RWPE1 (cell line): ENCODE measurements at regions not wholly inside any gene's neighbourhood (a gene's known extent, or its start where the extent isn't known, plus 50 kb on each side); places are given as distances from the start of the nearest gene placed in this dataset.

ENCODE experiments used
- CTCF ChIA-PET: fragments of 350-600 bp; sonication (Branson Sonifier 250); formaldehyde crosslinking; extraction: SDS; loops from one replicate; lab custom pipeline; 2021; lab: Yijun Ruan, JAX
- POLR2A ChIA-PET: fragments of 400-600 bp; formaldehyde crosslinking; extraction: SDS; loops from one replicate; lab custom pipeline; 2020; ENCODE audit warnings: antibody characterized with exemption; ENCODE audit not compliant: low non-redundant PET; lab: Yijun Ruan, JAX
- DNase-seq: peaks from one replicate; pipeline ENCODE4 v3.0.0; 2012; ENCODE audit warnings: low spot score
- H3K27ac ChIP-seq: fragments of 450-650 bp; 2 replicates; pipeline ENCODE4 v1.5.1; 2017
- CTCF ChIP-seq: fragments of 450-650 bp; conservative IDR thresholded peaks from 2 replicates; pipeline ENCODE4 v1.5.1; 2017; ENCODE audit warnings: low read depth, mild to moderate bottlenecking

DNA sequence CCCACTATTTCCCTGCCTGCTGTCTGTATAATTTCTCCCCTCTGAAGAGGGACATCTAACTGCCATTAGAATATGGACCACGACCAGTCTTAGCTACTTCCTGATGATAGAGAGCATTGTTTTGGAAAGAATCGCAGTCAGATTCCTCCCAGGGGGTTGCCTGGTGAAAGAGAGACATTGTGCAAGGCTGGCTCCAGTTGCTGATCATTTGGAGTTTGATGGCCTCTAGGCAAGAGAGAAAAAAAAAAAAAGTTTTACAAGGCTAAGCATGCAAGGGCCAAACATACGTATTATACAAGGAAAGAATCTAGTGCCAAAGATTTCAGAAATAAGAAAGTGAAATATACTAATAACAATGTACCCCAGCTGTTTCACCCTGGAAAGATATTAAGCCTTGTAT lies 182.2 kb downstream of the CMPK2 start:
- no peak for DNase-seq
- TF ChIP-seq CTCF, result no peak
- ChIA-PET POLR2A (interaction anchor here (0.6 kb wide), 1 partner anchor 1941 kb away, joined by 3 read pairs; no protein-coding TSS in a partner anchor), CTCF (no interaction called here)
- H3K27ac ChIP-seq, result no peak overlapping the region

DNA sequence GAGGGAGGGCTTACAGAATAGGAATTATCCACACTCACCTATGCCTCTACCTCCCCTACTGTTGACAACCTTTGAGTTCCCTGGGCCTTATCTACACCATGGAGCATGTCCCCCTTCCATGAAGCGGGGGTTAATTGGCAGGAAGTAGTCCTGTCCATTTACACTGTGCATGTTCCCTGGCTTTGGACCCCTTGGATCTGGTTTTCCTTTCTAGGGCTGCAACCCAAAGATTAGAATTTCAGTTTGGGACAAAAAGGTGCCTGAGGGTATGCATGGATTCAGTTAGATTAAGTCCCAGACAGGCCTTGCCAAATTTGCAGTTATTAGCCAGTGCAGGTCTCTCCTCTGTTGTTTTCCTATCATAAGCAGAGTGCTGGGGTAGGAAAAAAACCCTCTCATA lies 180.3 kb downstream of the CMPK2 start:
- ChIA-PET CTCF (no interaction called here), POLR2A (no interaction called here)
- no peak for TF ChIP-seq CTCF
- H3K27ac ChIP-seq, result no peak overlapping the region
- no peak for DNase-seq

DNA sequence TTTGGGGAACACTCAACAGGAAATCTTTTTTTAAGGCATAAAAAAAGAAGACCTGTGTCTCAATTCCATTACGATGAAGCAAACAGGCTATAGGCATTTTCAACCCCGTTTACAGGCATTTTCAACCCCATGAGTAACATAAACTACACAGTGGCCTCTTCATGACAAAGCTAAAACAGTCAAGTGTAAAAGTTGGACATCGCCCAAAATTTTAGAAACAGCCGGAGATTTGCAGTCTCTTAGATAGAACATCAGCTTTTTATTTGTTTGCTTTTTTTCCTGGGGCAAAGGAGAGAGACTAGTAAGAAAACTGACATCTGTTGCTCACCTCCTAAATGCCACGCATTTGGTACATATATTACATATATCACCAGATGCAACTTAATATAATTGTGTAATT lies 173.7 kb downstream of the CMPK2 start:
- no peak for TF ChIP-seq CTCF
- no peak for DNase-seq
- no peak overlapping the region for H3K27ac ChIP-seq
- ChIA-PET CTCF (no interaction called here), POLR2A (no interaction called here)

DNA sequence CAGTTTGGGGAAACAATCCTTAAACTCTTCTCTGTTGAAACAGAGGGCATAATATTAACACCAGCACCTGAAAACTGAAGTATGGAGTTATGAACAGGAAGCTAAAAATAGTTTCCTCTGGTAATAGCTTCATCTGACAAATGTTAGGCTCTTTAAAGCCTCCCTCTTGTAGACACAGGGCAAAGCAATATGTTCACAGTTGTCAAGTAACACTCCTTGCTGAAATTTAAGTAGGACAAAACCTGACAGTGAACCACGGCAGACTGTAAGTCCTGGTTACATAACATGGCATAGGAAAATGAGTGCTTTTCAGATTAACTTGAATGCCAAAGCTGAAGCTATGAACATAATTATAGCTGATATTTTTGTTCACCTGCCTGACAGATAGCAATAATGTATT lies 172.9 kb downstream of the CMPK2 start:
- H3K27ac ChIP-seq, result no peak overlapping the region
- TF ChIP-seq CTCF, result no peak
- DNase-seq, result no peak
- ChIA-PET POLR2A (no interaction called here), CTCF (no interaction called here)

GRCh38 chr2:6694555-6694954 lies 171.2 kb downstream of the CMPK2 start:
- no peak for TF ChIP-seq CTCF
- ChIA-PET CTCF (no interaction called here), POLR2A (no interaction called here)
- DNase-seq, result no peak
- no peak overlapping the region for H3K27ac ChIP-seq

GRCh38 chr2:6700335-6700734 lies 165.4 kb downstream of the CMPK2 start:
- no peak for TF ChIP-seq CTCF
- no peak for DNase-seq
- ChIA-PET CTCF (no interaction called here), POLR2A (no interaction called here)
- H3K27ac ChIP-seq, result no peak overlapping the region

DNA sequence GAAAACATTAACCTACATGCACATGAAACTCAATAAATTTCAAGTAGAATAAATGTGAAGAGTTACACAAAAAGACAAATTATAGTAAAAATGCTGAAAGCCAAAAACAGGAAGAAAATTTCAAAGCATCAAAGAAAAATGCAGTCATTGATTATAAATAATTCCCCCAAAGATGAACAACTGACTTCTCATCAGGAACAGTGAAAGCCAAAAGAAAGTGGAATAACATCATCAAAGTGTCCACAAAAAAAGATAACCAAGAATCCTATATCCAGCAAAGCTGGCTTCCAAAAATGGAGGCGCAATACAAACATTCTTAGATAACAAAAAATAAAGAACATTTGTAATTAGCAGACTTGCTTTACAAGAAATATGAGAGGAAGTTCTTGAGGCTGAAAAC lies 161.6 kb downstream of the CMPK2 start:
- ChIA-PET POLR2A (no interaction called here), CTCF (no interaction called here)
- TF ChIP-seq CTCF, result no peak
- no peak for DNase-seq
- H3K27ac ChIP-seq, result no peak overlapping the region
